A673 (cell line): ENCODE measurements at regions not wholly inside any gene's neighbourhood (a gene's known extent, or its start where the extent isn't known, plus 50 kb on each side); places are given as distances from the start of the nearest gene placed in this dataset.

Source experiments
- EZH2 ChIP-seq: fragments of 200-600 bp; sonication (generic); IDR thresholded peaks from 2 replicates; pipeline ENCODE4 v1.6.1; 2017; ENCODE audit warnings: borderline replicate concordance, low read depth, mild to moderate bottlenecking, mixed read lengths, antibody characterized with exemption, low read length; ENCODE audit not compliant: poor library complexity, severe bottlenecking
- TF ChIP-seq, protein P1 (sequence below): fragments of 300-800, 200-600 bp; sonication (generic); conservative IDR thresholded peaks from 2 replicates; pipeline ENCODE4 v1.5.1; 2017; ENCODE audit warnings: low read depth, mild to moderate bottlenecking, antibody characterized with exemption, low read length, moderate library complexity, mixed read lengths

DNA sequence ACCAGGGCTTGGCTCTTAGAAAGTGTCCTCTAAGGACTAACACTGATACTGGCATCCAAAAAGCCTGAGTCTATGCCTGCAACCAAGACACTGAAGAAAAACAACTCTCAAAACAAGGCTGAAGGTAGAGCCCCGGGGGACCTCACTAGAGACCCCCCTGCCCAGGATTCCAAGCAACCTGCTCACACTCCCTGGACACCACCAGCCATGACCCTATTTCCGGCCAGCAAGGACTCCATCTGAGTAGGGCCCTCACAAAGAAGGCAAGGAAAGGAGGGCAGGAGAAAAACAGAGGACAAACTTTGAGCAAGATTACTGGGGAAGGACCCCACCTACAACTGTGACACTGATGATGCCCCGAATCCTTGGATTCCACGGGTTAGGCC lies 343.1 kb downstream of the NPHP4 start:
- TF ChIP-seq, protein P1, sequence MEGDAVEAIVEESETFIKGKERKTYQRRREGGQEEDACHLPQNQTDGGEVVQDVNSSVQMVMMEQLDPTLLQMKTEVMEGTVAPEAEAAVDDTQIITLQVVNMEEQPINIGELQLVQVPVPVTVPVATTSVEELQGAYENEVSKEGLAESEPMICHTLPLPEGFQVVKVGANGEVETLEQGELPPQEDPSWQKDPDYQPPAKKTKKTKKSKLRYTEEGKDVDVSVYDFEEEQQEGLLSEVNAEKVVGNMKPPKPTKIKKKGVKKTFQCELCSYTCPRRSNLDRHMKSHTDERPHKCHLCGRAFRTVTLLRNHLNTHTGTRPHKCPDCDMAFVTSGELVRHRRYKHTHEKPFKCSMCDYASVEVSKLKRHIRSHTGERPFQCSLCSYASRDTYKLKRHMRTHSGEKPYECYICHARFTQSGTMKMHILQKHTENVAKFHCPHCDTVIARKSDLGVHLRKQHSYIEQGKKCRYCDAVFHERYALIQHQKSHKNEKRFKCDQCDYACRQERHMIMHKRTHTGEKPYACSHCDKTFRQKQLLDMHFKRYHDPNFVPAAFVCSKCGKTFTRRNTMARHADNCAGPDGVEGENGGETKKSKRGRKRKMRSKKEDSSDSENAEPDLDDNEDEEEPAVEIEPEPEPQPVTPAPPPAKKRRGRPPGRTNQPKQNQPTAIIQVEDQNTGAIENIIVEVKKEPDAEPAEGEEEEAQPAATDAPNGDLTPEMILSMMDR = no peak
- TF ChIP-seq EZH2 = no peak
